DMS 273 treated with DMSO at 0.1 percent for 48 hours (cell line): ENCODE measurements at regions not wholly inside any gene's neighbourhood (a gene's known extent, or its start where the extent isn't known, plus 50 kb on each side); places are given as distances from the start of the nearest gene placed in this dataset.
A peak's percentile ranks its signal among the peaks of the same experiment; 100 is the strongest.
"Not testable (repeated sequence)": the region's sequence is repeated elsewhere in the genome, so short reads cannot be mapped to it uniquely, and the experiment has no call there.

Experiments
- DNase-seq: peaks from one replicate; lab custom pipeline; 2025; lab: John Stamatoyannopoulos, UW

- DNase-seq = not testable (repeated sequence)
Measured at GRCh38 chr1:120941066-120941465, 51.5 kb downstream of the PPIAL4A start.

DNA sequence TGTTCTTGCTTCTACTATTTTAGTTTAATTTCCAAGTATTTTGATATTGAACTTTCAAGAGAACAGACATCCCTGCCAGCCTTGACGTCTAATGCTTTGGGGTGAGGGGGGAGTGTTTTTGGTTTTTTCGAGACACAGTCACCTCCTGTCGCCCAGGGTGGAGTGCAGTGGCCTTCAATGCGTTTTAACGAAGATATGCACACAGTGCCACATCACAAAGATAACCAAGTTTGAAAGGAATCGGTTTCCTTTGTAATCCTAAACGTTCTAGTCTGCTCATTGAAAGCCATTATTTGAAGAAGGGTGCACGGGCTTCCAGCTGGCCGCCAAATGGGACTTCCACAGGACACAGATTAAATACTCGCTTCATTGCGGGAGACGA is 52.3 kb downstream of the PPIAL4A start:
- not testable (repeated sequence) for DNase-seq

DNA sequence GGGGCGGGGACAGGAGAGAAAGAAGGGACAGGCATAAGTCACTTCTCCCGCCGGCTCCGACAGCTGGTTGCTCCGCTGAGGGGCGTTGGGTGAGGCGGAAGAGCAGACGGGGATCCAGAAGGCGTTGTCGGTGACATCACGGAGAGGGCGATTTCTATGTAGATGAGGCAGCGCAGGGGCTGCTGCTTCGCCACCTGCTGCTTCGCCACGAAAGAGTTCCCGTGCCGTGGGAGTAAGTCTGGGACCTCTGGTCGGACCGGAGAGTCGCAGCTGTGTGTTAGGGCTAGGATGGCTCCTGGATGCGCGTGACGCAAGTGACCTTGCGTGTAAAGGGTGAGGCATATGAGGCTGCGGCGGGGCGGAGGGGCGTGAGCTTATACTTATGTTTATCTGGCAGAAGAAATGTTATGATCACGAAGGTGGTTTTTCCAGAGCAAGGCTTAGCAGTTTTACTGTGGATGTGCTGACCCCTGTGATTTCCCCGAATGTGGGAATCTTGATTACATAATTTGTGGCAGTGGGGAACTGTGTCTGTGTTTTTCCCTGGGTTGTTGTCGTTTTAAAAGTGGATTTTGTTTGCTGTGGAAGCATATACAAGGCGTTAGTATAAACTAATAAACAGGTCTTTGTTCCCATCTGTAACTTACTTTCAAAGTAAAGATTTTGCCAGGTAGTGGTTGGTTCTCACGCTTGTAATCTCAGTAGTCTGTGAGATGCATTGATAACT is 52.8 kb downstream of the PPIAL4A start:
- DNase-seq = peak; percentile 82

- not testable (repeated sequence) for DNase-seq
Measured at GRCh38 chr1:120942945-120943319, 53.4 kb downstream of the PPIAL4A start.

- DNase-seq = not testable (repeated sequence)
Measured at GRCh38 chr1:120944691-120945090, 55.1 kb downstream of the PPIAL4A start.

- DNase-seq = not testable (repeated sequence)
Measured at GRCh38 chr1:120945122-120945521, 55.6 kb downstream of the PPIAL4A start.

DNA sequence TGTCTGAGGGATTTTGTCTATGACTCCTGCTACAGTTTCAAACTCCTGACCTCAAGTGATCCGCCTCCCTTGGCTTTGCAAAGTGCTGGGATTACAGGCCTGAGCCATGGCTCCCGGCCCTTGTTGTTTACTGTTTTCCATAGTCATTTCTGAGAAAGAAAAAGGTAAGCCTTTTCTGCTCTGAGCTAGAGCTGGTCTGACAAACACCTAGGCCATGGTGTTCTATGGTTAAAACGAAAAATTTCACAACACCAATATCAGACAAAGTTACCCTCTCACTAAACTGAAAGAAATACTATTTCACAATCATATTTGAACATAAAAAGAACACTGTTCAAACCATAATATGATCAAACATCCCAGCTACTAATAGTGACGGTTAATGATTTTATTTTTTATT is 57.5 kb downstream of the PPIAL4A start:
- DNase-seq = not testable (repeated sequence)

- DNase-seq = not testable (repeated sequence)
Measured at GRCh38 chr1:120949724-120950123, 60.2 kb downstream of the PPIAL4A start.

DNA sequence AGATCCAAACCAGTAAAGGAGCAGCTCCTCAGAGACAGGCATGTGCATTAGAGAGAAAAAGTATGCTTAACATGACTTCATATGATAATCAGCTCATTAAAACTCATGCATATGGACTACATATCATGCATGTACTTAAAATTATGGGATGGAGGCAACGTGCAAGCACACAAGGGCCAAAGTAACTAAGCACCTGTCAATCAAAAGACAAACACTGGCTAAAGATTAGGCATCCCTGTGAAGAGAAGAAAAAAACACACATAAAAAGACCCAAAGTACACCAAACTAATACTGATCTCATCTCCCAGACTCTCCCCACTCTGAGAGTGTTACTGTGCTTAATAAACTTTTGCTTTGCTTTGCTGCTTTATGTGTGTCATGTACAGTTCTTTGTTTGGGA is 61.1 kb downstream of the PPIAL4A start:
- DNase-seq = not testable (repeated sequence)

DNA sequence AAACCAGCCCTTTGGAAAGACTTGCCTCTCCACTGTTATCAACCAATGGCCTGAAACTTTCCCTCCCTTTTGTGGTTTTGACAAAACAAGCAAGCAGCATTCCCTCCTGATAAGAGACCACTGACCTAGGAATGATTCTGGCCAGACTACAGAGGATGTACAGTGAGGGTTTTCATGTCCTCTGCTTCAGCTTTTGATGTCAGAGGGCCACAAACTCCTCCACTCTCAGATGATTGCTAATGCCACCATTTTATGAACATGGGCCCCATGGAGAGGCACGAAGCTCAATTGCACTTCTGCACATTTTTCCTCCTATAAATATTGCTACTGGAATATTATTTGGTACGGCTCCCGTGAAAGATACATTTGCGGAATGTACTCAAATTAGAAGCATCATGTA is 61.5 kb downstream of the PPIAL4A start:
- not testable (repeated sequence) for DNase-seq

DNA sequence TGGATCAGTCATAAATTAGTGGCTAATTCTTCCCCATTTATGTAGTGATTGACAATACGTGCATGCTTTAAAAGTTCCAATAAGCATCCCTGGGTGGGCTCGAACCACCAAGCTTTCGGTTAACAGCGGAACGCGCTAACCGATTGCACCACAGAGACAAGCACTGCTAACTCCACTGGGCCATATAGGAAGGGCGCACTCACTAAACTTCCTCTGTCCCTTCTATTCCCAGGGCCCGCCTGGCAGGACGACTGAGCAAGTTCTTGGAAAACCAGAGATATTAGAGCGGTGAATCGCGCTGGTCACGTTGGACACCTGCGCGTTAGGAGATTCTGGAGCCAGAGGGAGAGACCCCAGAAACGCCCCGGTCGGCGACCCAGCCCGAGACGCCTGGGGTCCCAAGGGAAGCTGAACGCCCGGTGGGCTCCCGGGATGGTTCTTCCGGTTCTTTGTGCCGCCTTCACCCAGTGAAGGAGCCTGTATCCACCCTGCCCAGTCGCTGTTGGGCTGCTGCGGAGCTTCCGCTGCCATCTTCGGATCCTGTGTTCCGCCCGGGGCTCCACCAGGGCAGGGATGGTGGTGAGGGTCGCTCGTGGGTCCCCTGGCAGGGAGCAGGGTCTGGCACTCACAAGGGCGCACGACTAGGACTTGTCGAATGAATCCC is 62.8 kb downstream of the PPIAL4A start:
- not testable (repeated sequence) for DNase-seq

GRCh38 chr1:120952871-120953265 is 63.3 kb downstream of the PPIAL4A start:
- DNase-seq = not testable (repeated sequence)

GRCh38 chr1:120954736-120955135 is 65.2 kb downstream of the PPIAL4A start:
- no peak for DNase-seq

DNA sequence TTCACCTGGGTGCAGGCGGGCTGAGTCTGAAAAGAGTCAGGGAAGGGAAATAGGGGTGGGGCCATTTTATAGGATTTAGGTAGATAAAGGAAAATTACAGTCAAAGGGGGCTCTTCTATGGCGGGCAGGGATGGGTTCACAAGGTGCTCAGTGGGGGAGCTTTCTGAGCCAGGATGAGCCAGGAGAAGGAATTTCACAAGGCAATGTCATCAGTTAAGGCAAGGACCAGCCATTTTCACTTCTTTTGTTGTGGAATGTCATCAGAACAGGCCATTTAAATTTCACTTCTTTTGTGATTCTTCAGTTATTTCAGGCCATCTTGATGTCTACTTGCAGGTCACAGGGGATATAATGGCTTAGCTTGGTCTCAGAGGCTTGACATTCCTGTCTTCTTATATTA is 66.4 kb downstream of the PPIAL4A start:
- DNase-seq = not testable (repeated sequence)

- DNase-seq = not testable (repeated sequence)
Measured at GRCh38 chr1:120966018-120966417, 76.4 kb downstream of the PPIAL4A start.

DNA sequence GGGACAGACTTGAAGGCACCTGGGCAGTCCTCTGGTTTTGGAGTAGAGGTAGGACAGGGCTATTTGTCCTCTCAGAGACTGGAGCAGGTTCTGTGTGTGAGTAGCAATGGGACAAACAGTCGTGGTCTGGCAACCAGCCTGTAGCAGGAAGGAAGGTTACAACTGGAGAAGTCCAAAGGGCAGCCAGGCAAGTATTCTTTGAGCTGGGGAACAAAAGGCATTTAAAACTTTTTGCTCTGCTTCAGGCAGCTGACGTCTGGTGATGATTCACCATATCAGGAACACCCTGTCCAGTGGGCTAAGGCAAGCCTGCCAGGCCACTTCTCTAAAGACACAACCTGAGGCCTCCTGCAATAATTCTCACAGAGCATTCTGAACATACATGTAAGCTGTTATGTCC is 83.3 kb downstream of the PPIAL4A start:
- DNase-seq = not testable (repeated sequence)

GRCh38 chr1:120973836-120974235 is 84.3 kb downstream of the PPIAL4A start:
- DNase-seq = not testable (repeated sequence)

DNA sequence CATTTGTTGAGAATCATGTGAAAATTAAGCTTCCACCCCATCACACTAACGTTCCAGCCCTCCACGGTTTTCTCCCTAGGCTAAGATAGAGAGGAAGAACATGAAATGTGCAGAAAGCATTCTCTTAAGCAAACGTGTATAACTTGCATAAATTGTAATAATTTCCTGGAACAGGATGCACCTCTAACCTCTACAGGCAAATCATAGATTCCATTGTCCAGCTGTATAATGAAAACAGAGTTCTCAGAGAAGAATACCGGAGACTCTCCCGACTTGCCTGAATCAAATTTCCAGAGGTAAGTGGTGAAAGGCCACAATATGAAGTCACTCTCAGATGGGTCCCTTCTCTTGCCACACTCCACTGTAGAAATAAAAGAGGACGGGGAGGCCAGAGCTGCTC is 87.7 kb downstream of the PPIAL4A start:
- DNase-seq = not testable (repeated sequence)

- not testable (repeated sequence) for DNase-seq
Measured at GRCh38 chr1:120981489-120982094, 92.0 kb downstream of the PPIAL4A start.

GRCh38 chr1:120994614-120995013 is 105.0 kb downstream of the PPIAL4A start:
- not testable (repeated sequence) for DNase-seq

DNA sequence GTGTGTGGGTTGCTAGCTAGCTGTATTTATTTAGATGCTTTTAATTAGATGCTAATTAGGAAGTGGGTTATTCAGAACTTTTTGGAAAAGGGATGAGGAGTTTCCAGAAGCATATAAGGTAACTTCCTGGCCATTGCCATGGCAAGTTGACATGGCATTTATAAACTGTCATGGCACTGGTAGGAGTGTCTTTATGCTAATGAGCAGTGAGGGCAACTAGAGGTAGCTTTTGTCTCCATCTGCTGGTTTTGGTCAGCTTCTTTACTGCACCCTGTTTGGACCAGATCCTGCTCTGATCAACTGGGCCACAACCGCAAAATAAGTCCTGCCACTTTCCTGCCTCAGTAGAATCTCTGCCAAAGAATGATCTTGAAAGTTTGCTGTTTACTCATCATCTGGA is 105.5 kb downstream of the PPIAL4A start:
- not testable (repeated sequence) for DNase-seq

GRCh38 chr1:121001090-121001726 is 111.6 kb downstream of the PPIAL4A start:
- not testable (repeated sequence) for DNase-seq
